ENCODE measurements at regions not wholly inside any gene's neighbourhood (a gene's known extent, or its start where the extent isn't known, plus 50 kb on each side); places are given as distances from the start of the nearest gene placed in this dataset.
"Not testable (repeated sequence)": the region's sequence is repeated elsewhere in the genome, so short reads cannot be mapped to it uniquely, and the experiment has no call there.

GRCh38 chrY:19023934-19024333 lies 250.4 kb upstream of the HSFY2 start:
- Mint-ChIP-seq H3K9me3 (peaks cover 3% of the 10 kb centered on the region), H3K27me3 (no peaks in the 10 kb centered on the region), H3K27ac (no peak overlapping the region), H3K36me3 (no peaks in the 10 kb centered on the region), H3K4me1 (no peaks in the 10 kb centered on the region), H3K4me3 (no peak overlapping the region)
- ATAC-seq: no peak

- H3K27ac Mint-ChIP-seq: no peak overlapping the region
- no peaks in the 10 kb centered on the region for H3K36me3 Mint-ChIP-seq
- H3K9me3 Mint-ChIP-seq: no peaks in the 10 kb centered on the region
- no peak for ATAC-seq
- no peaks in the 10 kb centered on the region for H3K4me1 Mint-ChIP-seq
- H3K27me3 Mint-ChIP-seq: no peaks in the 10 kb centered on the region
- no peak overlapping the region for H3K4me3 Mint-ChIP-seq
These were observed 246.7 kb upstream of the HSFY2 start for GRCh38 chrY:19020193-19020592.

- Mint-ChIP-seq H3K4me1 (no peaks in the 10 kb centered on the region), H3K9me3 (no peaks in the 10 kb centered on the region), H3K36me3 (no peaks in the 10 kb centered on the region), H3K27me3 (no peaks in the 10 kb centered on the region), H3K27ac (no peak overlapping the region), H3K4me3 (no peak overlapping the region)
- no peak for ATAC-seq
These were observed 243.5 kb upstream of the HSFY2 start for GRCh38 chrY:19016990-19017389.

- no peak overlapping the region for H3K4me3 Mint-ChIP-seq
- no peak overlapping the region for H3K27ac Mint-ChIP-seq
- H3K9me3 Mint-ChIP-seq: no peaks in the 10 kb centered on the region
- H3K36me3 Mint-ChIP-seq: no peaks in the 10 kb centered on the region
- no peaks in the 10 kb centered on the region for H3K27me3 Mint-ChIP-seq
- H3K4me1 Mint-ChIP-seq: no peaks in the 10 kb centered on the region
- no peak for ATAC-seq
These were observed 242.3 kb upstream of the HSFY2 start for GRCh38 chrY:19015854-19016253.

- Mint-ChIP-seq H3K27ac (no peak overlapping the region), H3K9me3 (no peaks in the 10 kb centered on the region)
- no peak for ATAC-seq
These were observed 241.7 kb upstream of the HSFY2 start for GRCh38 chrY:19015213-19015612.

GRCh38 chrY:19012985-19013384 lies 239.4 kb upstream of the HSFY2 start:
- H3K9me3 Mint-ChIP-seq: no peaks in the 10 kb centered on the region
- H3K27ac Mint-ChIP-seq: no peak overlapping the region
- no peaks in the 10 kb centered on the region for H3K27me3 Mint-ChIP-seq
- H3K4me3 Mint-ChIP-seq: no peak overlapping the region
- no peak for ATAC-seq
- no peaks in the 10 kb centered on the region for H3K36me3 Mint-ChIP-seq
- H3K4me1 Mint-ChIP-seq: no peaks in the 10 kb centered on the region

More at GRCh38 chrY:19015213-19015612, 241.7 kb upstream of the HSFY2 start:
- no peak overlapping the region for H3K4me3 Mint-ChIP-seq
- H3K36me3 Mint-ChIP-seq: no peaks in the 10 kb centered on the region
- no peaks in the 10 kb centered on the region for H3K4me1 Mint-ChIP-seq
- no peaks in the 10 kb centered on the region for H3K27me3 Mint-ChIP-seq

- H3K27ac Mint-ChIP-seq: no peak overlapping the region
- no peaks in the 10 kb centered on the region for H3K36me3 Mint-ChIP-seq
- no peaks in the 10 kb centered on the region for H3K9me3 Mint-ChIP-seq
- no peak for ATAC-seq
- H3K4me1 Mint-ChIP-seq: no peaks in the 10 kb centered on the region
- no peaks in the 10 kb centered on the region for H3K27me3 Mint-ChIP-seq
- no peak overlapping the region for H3K4me3 Mint-ChIP-seq
These were observed 238.1 kb upstream of the HSFY2 start for GRCh38 chrY:19011605-19012090.

GRCh38 chrY:19006234-19006633 lies 232.7 kb upstream of the HSFY2 start:
- H3K27ac Mint-ChIP-seq: no peak overlapping the region
- no peaks in the 10 kb centered on the region for H3K27me3 Mint-ChIP-seq
- H3K4me1 Mint-ChIP-seq: no peaks in the 10 kb centered on the region
- ATAC-seq: no peak
- no peaks in the 10 kb centered on the region for H3K36me3 Mint-ChIP-seq
- H3K4me3 Mint-ChIP-seq: no peak overlapping the region
- H3K9me3 Mint-ChIP-seq: no peaks in the 10 kb centered on the region

- no peaks in the 10 kb centered on the region for H3K36me3 Mint-ChIP-seq
- H3K4me1 Mint-ChIP-seq: no peaks in the 10 kb centered on the region
- no peaks in the 10 kb centered on the region for H3K9me3 Mint-ChIP-seq
- ATAC-seq: no peak
- H3K4me3 Mint-ChIP-seq: no peak overlapping the region
- H3K27ac Mint-ChIP-seq: no peak overlapping the region
- H3K27me3 Mint-ChIP-seq: no peaks in the 10 kb centered on the region
These were observed 232.0 kb upstream of the HSFY2 start for GRCh38 chrY:19005579-19005978.

- Mint-ChIP-seq H3K27me3 (no peaks in the 10 kb centered on the region), H3K9me3 (no peaks in the 10 kb centered on the region), H3K27ac (no peak overlapping the region), H3K36me3 (no peaks in the 10 kb centered on the region), H3K4me3 (no peak overlapping the region), H3K4me1 (no peaks in the 10 kb centered on the region)
- no peak for ATAC-seq
These were observed 224.2 kb upstream of the HSFY2 start for GRCh38 chrY:18997635-18998240.

- no peaks in the 10 kb centered on the region for H3K27me3 Mint-ChIP-seq
- no peaks in the 10 kb centered on the region for H3K4me1 Mint-ChIP-seq
- H3K36me3 Mint-ChIP-seq: no peaks in the 10 kb centered on the region
- no peak for ATAC-seq
- no peak overlapping the region for H3K4me3 Mint-ChIP-seq
- H3K27ac Mint-ChIP-seq: no peak overlapping the region
- no peaks in the 10 kb centered on the region for H3K9me3 Mint-ChIP-seq
These were observed 219.9 kb upstream of the HSFY2 start for GRCh38 chrY:18993480-18993879.

- peak; percentile 79 for ATAC-seq
- not testable (repeated sequence) for H3K4me1 Mint-ChIP-seq, H3K9me3 Mint-ChIP-seq, H3K27ac Mint-ChIP-seq, H3K4me3 Mint-ChIP-seq, H3K27me3 Mint-ChIP-seq, H3K36me3 Mint-ChIP-seq
These were observed 219.1 kb upstream of the HSFY2 start for GRCh38 chrY:18992684-18993083.

GRCh38 chrY:18989356-18989755 lies 215.8 kb upstream of the HSFY2 start:
- Mint-ChIP-seq H3K36me3 (no peaks in the 10 kb centered on the region), H3K27ac (no peak overlapping the region), H3K9me3 (no peaks in the 10 kb centered on the region), H3K4me3 (no peak overlapping the region), H3K4me1 (no peaks in the 10 kb centered on the region), H3K27me3 (no peaks in the 10 kb centered on the region)
- no peak for ATAC-seq

GRCh38 chrY:18966001-18966400 lies 192.5 kb upstream of the HSFY2 start:
- ATAC-seq: no peak
- Mint-ChIP-seq H3K27me3 (no peaks in the 10 kb centered on the region), H3K4me3 (no peak overlapping the region), H3K27ac (no peak overlapping the region), H3K4me1 (no peaks in the 10 kb centered on the region), H3K36me3 (no peaks in the 10 kb centered on the region), H3K9me3 (no peaks in the 10 kb centered on the region)

GRCh38 chrY:18958846-18959245 lies 185.3 kb upstream of the HSFY2 start:
- Mint-ChIP-seq H3K27me3 (no peaks in the 10 kb centered on the region), H3K4me1 (no peaks in the 10 kb centered on the region), H3K4me3 (no peak overlapping the region), H3K9me3 (peaks cover 3% of the 10 kb centered on the region), H3K27ac (no peak overlapping the region), H3K36me3 (no peaks in the 10 kb centered on the region)
- ATAC-seq: no peak

- Mint-ChIP-seq H3K9me3 (peaks cover 11% of the 10 kb centered on the region), H3K27me3 (no peaks in the 10 kb centered on the region), H3K4me1 (no peaks in the 10 kb centered on the region), H3K27ac (no peak overlapping the region), H3K36me3 (no peaks in the 10 kb centered on the region), H3K4me3 (no peak overlapping the region)
- ATAC-seq: no peak
These were observed 178.3 kb upstream of the HSFY2 start for GRCh38 chrY:18951657-18952435.
